ENCODE measurements at regions not wholly inside any gene's neighbourhood (a gene's known extent, or its start where the extent isn't known, plus 50 kb on each side); places are given as distances from the start of the nearest gene placed in this dataset.
"Not testable (repeated sequence)": the region's sequence is repeated elsewhere in the genome, so short reads cannot be mapped to it uniquely, and the experiment has no call there.

GRCh38 chr2:186976329-186976728 is 127.4 kb upstream of the ZSWIM2 start:
- H3K9ac ChIP-seq (ENCODE audit: low read length in 2 of 2), result no peak overlapping the region
- no peaks in the 10 kb centered on the region for H3K9me3 ChIP-seq (ENCODE audit: control insufficient read depth in 2 of 2, low read length in 2 of 2)
- no peak overlapping the region for H3K27ac ChIP-seq (ENCODE audit: low read length)
- H3K36me3 ChIP-seq (ENCODE audit: control insufficient read depth in 2 of 2, insufficient read depth in 2 of 2, low read length in 2 of 2), result no peaks in the 10 kb centered on the region
- H3K4me1 ChIP-seq (ENCODE audit: control insufficient read depth, insufficient read depth, low read length), result no peaks in the 10 kb centered on the region
- no peak overlapping the region for H3K4me3 ChIP-seq (ENCODE audit: low read length in 2 of 2)
- no peaks in the 10 kb centered on the region for H3K27me3 ChIP-seq (ENCODE audit: control insufficient read depth in 1 of 2, insufficient read depth in 2 of 2, low read length in 2 of 2)

- Histone ChIP-seq H3K4me1 (ENCODE audit: control insufficient read depth, insufficient read depth, low read length) (no peaks in the 10 kb centered on the region), H3K27me3 (ENCODE audit: control insufficient read depth in 1 of 2, insufficient read depth in 2 of 2, low read length in 2 of 2) (no peaks in the 10 kb centered on the region), H3K9ac (ENCODE audit: low read length in 2 of 2) (no peak overlapping the region), H3K4me3 (ENCODE audit: low read length in 2 of 2) (no peak overlapping the region), H3K9me3 (ENCODE audit: control insufficient read depth in 2 of 2, low read length in 2 of 2) (no peaks in the 10 kb centered on the region), H3K27ac (ENCODE audit: low read length) (no peak overlapping the region), H3K36me3 (ENCODE audit: control insufficient read depth in 2 of 2, insufficient read depth in 2 of 2, low read length in 2 of 2) (no peaks in the 10 kb centered on the region)
Observed at GRCh38 chr2:186972281-186972970, 123.5 kb upstream of the ZSWIM2 start.

- no peaks in the 10 kb centered on the region for H3K9me3 ChIP-seq (ENCODE audit: control insufficient read depth in 2 of 2, low read length in 2 of 2)
- no peak overlapping the region for H3K9ac ChIP-seq (ENCODE audit: low read length in 2 of 2)
- H3K36me3 ChIP-seq (ENCODE audit: control insufficient read depth in 2 of 2, insufficient read depth in 2 of 2, low read length in 2 of 2), result no peaks in the 10 kb centered on the region
- no peaks in the 10 kb centered on the region for H3K4me1 ChIP-seq (ENCODE audit: control insufficient read depth, insufficient read depth, low read length)
- no peak overlapping the region for H3K4me3 ChIP-seq (ENCODE audit: low read length in 2 of 2)
- no peak overlapping the region for H3K27ac ChIP-seq (ENCODE audit: low read length)
- no peaks in the 10 kb centered on the region for H3K27me3 ChIP-seq (ENCODE audit: control insufficient read depth in 1 of 2, insufficient read depth in 2 of 2, low read length in 2 of 2)
Observed at GRCh38 chr2:186968277-186968676, 119.3 kb upstream of the ZSWIM2 start.

- H3K27ac ChIP-seq (ENCODE audit: low read length), result no peak overlapping the region
Observed at GRCh38 chr2:186966015-186966414, 117.0 kb upstream of the ZSWIM2 start.

GRCh38 chr2:186962085-186962747 is 113.2 kb upstream of the ZSWIM2 start:
- H3K27me3 ChIP-seq (ENCODE audit: control insufficient read depth in 1 of 2, insufficient read depth in 2 of 2, low read length in 2 of 2), result no peaks in the 10 kb centered on the region
- H3K27ac ChIP-seq (ENCODE audit: low read length), result no peak overlapping the region
- H3K9me3 ChIP-seq (ENCODE audit: control insufficient read depth in 2 of 2, low read length in 2 of 2), result no peaks in the 10 kb centered on the region
- no peak overlapping the region for H3K4me3 ChIP-seq (ENCODE audit: low read length in 2 of 2)
- H3K9ac ChIP-seq (ENCODE audit: low read length in 2 of 2), result no peak overlapping the region
- H3K36me3 ChIP-seq (ENCODE audit: control insufficient read depth in 2 of 2, insufficient read depth in 2 of 2, low read length in 2 of 2), result no peaks in the 10 kb centered on the region
- no peaks in the 10 kb centered on the region for H3K4me1 ChIP-seq (ENCODE audit: control insufficient read depth, insufficient read depth, low read length)

More at GRCh38 chr2:186966015-186966414, 117.0 kb upstream of the ZSWIM2 start:
- no peaks in the 10 kb centered on the region for H3K9me3 ChIP-seq (ENCODE audit: control insufficient read depth in 2 of 2, low read length in 2 of 2)
- no peaks in the 10 kb centered on the region for H3K36me3 ChIP-seq (ENCODE audit: control insufficient read depth in 2 of 2, insufficient read depth in 2 of 2, low read length in 2 of 2)
- H3K4me1 ChIP-seq (ENCODE audit: control insufficient read depth, insufficient read depth, low read length), result no peaks in the 10 kb centered on the region
- no peak overlapping the region for H3K4me3 ChIP-seq (ENCODE audit: low read length in 2 of 2)
- H3K9ac ChIP-seq (ENCODE audit: low read length in 2 of 2), result no peak overlapping the region
- no peaks in the 10 kb centered on the region for H3K27me3 ChIP-seq (ENCODE audit: control insufficient read depth in 1 of 2, insufficient read depth in 2 of 2, low read length in 2 of 2)

- H3K27me3 ChIP-seq (ENCODE audit: control insufficient read depth in 1 of 2, insufficient read depth in 2 of 2, low read length in 2 of 2); H3K9me3 ChIP-seq (ENCODE audit: control insufficient read depth in 2 of 2, low read length in 2 of 2); H3K9ac ChIP-seq (ENCODE audit: low read length in 2 of 2); H3K27ac ChIP-seq (ENCODE audit: low read length); H3K36me3 ChIP-seq (ENCODE audit: control insufficient read depth in 2 of 2, insufficient read depth in 2 of 2, low read length in 2 of 2); H3K4me3 ChIP-seq (ENCODE audit: low read length in 2 of 2); H3K4me1 ChIP-seq (ENCODE audit: control insufficient read depth, insufficient read depth, low read length): not testable (repeated sequence)
Observed at GRCh38 chr2:186960241-186960640, 111.3 kb upstream of the ZSWIM2 start.

- H3K9me3 ChIP-seq (ENCODE audit: control insufficient read depth in 2 of 2, low read length in 2 of 2), result no peaks in the 10 kb centered on the region
- H3K4me1 ChIP-seq (ENCODE audit: control insufficient read depth, insufficient read depth, low read length), result no peaks in the 10 kb centered on the region
- no peak overlapping the region for H3K9ac ChIP-seq (ENCODE audit: low read length in 2 of 2)
- H3K27me3 ChIP-seq (ENCODE audit: control insufficient read depth in 1 of 2, insufficient read depth in 2 of 2, low read length in 2 of 2), result no peaks in the 10 kb centered on the region
- no peaks in the 10 kb centered on the region for H3K36me3 ChIP-seq (ENCODE audit: control insufficient read depth in 2 of 2, insufficient read depth in 2 of 2, low read length in 2 of 2)
- H3K4me3 ChIP-seq (ENCODE audit: low read length in 2 of 2), result no peak overlapping the region
- H3K27ac ChIP-seq (ENCODE audit: low read length), result no peak overlapping the region
Observed at GRCh38 chr2:186959486-186959885, 110.5 kb upstream of the ZSWIM2 start.

GRCh38 chr2:186950694-186951093 is 101.7 kb upstream of the ZSWIM2 start:
- no peak overlapping the region for H3K27ac ChIP-seq (ENCODE audit: low read length)

GRCh38 chr2:186949726-186950256 is 100.8 kb upstream of the ZSWIM2 start:
- H3K9ac ChIP-seq (ENCODE audit: low read length in 2 of 2), result no peak overlapping the region

More at GRCh38 chr2:186950694-186951093, 101.7 kb upstream of the ZSWIM2 start:
- no peaks in the 10 kb centered on the region for H3K27me3 ChIP-seq (ENCODE audit: control insufficient read depth in 1 of 2, insufficient read depth in 2 of 2, low read length in 2 of 2)
- no peaks in the 10 kb centered on the region for H3K36me3 ChIP-seq (ENCODE audit: control insufficient read depth in 2 of 2, insufficient read depth in 2 of 2, low read length in 2 of 2)
- no peaks in the 10 kb centered on the region for H3K4me1 ChIP-seq (ENCODE audit: control insufficient read depth, insufficient read depth, low read length)
- H3K9ac ChIP-seq (ENCODE audit: low read length in 2 of 2), result no peak overlapping the region
- H3K4me3 ChIP-seq (ENCODE audit: low read length in 2 of 2), result no peak overlapping the region
- H3K9me3 ChIP-seq (ENCODE audit: control insufficient read depth in 2 of 2, low read length in 2 of 2), result no peaks in the 10 kb centered on the region

GRCh38 chr2:186947516-186947915 is 98.5 kb upstream of the ZSWIM2 start:
- H3K36me3 ChIP-seq (ENCODE audit: control insufficient read depth in 2 of 2, insufficient read depth in 2 of 2, low read length in 2 of 2), result no peaks in the 10 kb centered on the region
- no peak overlapping the region for H3K4me3 ChIP-seq (ENCODE audit: low read length in 2 of 2)
- H3K4me1 ChIP-seq (ENCODE audit: control insufficient read depth, insufficient read depth, low read length), result no peaks in the 10 kb centered on the region
- no peak overlapping the region for H3K9ac ChIP-seq (ENCODE audit: low read length in 2 of 2)
- no peaks in the 10 kb centered on the region for H3K9me3 ChIP-seq (ENCODE audit: control insufficient read depth in 2 of 2, low read length in 2 of 2)
- no peaks in the 10 kb centered on the region for H3K27me3 ChIP-seq (ENCODE audit: control insufficient read depth in 1 of 2, insufficient read depth in 2 of 2, low read length in 2 of 2)
- no peak overlapping the region for H3K27ac ChIP-seq (ENCODE audit: low read length)

More at GRCh38 chr2:186949726-186950256, 100.8 kb upstream of the ZSWIM2 start:
- Histone ChIP-seq H3K27me3 (ENCODE audit: control insufficient read depth in 1 of 2, insufficient read depth in 2 of 2, low read length in 2 of 2) (no peaks in the 10 kb centered on the region), H3K9me3 (ENCODE audit: control insufficient read depth in 2 of 2, low read length in 2 of 2) (no peaks in the 10 kb centered on the region), H3K36me3 (ENCODE audit: control insufficient read depth in 2 of 2, insufficient read depth in 2 of 2, low read length in 2 of 2) (no peaks in the 10 kb centered on the region), H3K4me1 (ENCODE audit: control insufficient read depth, insufficient read depth, low read length) (no peaks in the 10 kb centered on the region), H3K27ac (ENCODE audit: low read length) (no peak overlapping the region), H3K4me3 (ENCODE audit: low read length in 2 of 2) (no peak overlapping the region)
